HEK293T (cell line): ENCODE measurements at regions not wholly inside any gene's neighbourhood (a gene's known extent, or its start where the extent isn't known, plus 50 kb on each side); places are given as distances from the start of the nearest gene placed in this dataset.

Experiments
- ARNT ChIP-seq: fragments of 450-650 bp; IDR thresholded peaks from 2 replicates; pipeline ENCODE4 v1.6.1; 2017; ENCODE audit warnings: mild to moderate bottlenecking
- BHLHE40 ChIP-seq: fragments of 450-650 bp; IDR thresholded peaks from 2 replicates; pipeline ENCODE4 v1.6.1; 2016; ENCODE audit warnings: mild to moderate bottlenecking, moderate library complexity, borderline replicate concordance
- ELF4 ChIP-seq: fragments of 450-650 bp; IDR thresholded peaks from 2 replicates; pipeline ENCODE4 v1.6.1; 2017; ENCODE audit warnings: antibody characterized with exemption
- FOXK2 ChIP-seq: fragments of 450-650 bp; IDR thresholded peaks from 2 replicates; pipeline ENCODE4 v1.6.1; 2016; ENCODE audit warnings: mild to moderate bottlenecking
- FOXM1 ChIP-seq: fragments of 450-650 bp; IDR thresholded peaks from 2 replicates; pipeline ENCODE4 v1.6.1; 2017; ENCODE audit warnings: mild to moderate bottlenecking, borderline replicate concordance
- HDGF ChIP-seq: fragments of 450-650 bp; IDR thresholded peaks from 2 replicates; pipeline ENCODE4 v1.6.1; 2017; ENCODE audit warnings: antibody characterized with exemption, borderline replicate concordance
- L3MBTL2 ChIP-seq: fragments of 450-650 bp; conservative IDR thresholded peaks from 2 replicates; pipeline ENCODE4 v1.6.1; 2016; ENCODE audit warnings: mild to moderate bottlenecking
- SUZ12 ChIP-seq: fragments of 450-650 bp; IDR thresholded peaks from 2 replicates; pipeline ENCODE4 v1.6.1; 2016; ENCODE audit warnings: mild to moderate bottlenecking
- ZNF384 ChIP-seq: fragments of 450-650 bp; IDR thresholded peaks from 2 replicates; pipeline ENCODE4 v1.6.1; 2016
- TF ChIP-seq, protein P1 (sequence below): fragments of 450-650 bp; IDR thresholded peaks from 2 replicates; pipeline ENCODE4 v1.6.1; 2016

- TF ChIP-seq HDGF (no peak), ZNF384 (no peak), FOXM1 (no peak), BHLHE40 (no peak), ARNT (no peak), L3MBTL2 (no peak), ELF4 (no peak), FOXK2 (no peak), SUZ12 (no peak)
- TF ChIP-seq, protein P1, sequence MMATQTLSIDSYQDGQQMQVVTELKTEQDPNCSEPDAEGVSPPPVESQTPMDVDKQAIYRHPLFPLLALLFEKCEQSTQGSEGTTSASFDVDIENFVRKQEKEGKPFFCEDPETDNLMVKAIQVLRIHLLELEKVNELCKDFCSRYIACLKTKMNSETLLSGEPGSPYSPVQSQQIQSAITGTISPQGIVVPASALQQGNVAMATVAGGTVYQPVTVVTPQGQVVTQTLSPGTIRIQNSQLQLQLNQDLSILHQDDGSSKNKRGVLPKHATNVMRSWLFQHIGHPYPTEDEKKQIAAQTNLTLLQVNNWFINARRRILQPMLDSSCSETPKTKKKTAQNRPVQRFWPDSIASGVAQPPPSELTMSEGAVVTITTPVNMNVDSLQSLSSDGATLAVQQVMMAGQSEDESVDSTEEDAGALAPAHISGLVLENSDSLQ, result no peak
Observed at GRCh38 chr4:155522201-155522600, 144.4 kb upstream of the GUCY1A1 start.
